ENCODE measurements at regions not wholly inside any gene's neighbourhood (a gene's known extent, or its start where the extent isn't known, plus 50 kb on each side); places are given as distances from the start of the nearest gene placed in this dataset.

DNA sequence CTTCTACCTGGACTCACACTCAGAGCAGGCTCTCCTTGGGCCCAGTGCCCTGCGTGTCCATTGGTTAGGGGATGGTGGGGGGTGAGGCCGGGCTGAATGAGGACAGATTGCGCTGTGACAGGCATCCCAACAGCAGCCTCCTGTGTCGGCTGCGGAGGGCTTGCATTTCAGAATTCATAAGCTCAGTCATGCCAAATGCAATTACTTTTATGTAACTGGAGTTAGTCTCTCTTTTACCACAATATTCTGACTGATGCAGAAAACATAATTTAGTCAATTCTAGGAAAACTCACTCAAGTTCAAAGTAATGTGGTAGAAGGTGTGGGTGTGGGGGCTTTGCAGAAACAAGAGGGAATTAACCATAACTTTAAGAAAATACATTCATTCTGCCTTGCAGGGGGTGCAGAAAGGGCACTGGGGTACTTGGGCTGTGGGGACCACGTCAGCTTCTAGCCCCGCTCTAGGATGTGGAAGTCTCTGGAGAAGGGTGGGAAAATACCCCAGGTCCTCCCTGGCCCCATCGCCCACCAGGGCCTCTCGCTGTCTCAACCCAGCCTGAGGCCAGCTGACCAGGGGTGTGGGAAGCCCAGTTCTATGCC lies 257.7 kb downstream of the ADGRD1 start:
- TF ChIP-seq GATA3 (IDR thresholded peaks at IDR 0.05; ENCODE audit: low read depth, low read length): no peak
- TF ChIP-seq GATA2 (IDR thresholded peaks at IDR 0.05; ENCODE audit: low read depth, low read length): no peak

DNA sequence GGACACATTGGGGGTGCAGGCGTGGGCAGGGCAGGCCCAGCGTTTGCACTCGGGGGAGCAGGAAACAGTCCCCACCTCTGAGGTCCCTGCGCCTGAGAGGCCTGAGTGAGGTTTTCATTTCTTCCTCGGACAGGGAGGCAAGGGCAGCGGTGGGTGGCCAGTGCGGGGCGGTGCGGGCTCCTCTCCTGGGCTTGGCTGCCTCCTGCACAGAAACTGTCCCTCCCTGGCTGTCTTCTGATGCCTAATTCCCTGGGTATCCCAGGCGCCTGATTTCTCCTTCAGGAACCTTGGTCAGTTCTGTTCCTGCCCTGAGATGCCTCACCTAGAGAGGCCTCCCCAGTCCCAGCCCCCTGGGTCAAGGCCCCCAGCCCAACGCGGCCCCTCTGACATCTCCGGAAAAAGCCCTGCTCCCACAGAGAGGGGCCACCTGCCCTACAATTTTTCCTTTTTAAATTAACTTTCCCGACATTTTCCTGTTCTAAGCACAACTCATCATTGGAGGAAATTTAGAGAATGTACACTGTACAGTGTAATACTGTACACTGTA lies 260.3 kb downstream of the ADGRD1 start:
- TF ChIP-seq GATA3 (IDR thresholded peaks at IDR 0.05; ENCODE audit: low read depth, low read length): no peak
- no peak for TF ChIP-seq GATA2 (IDR thresholded peaks at IDR 0.05; ENCODE audit: low read depth, low read length)

DNA sequence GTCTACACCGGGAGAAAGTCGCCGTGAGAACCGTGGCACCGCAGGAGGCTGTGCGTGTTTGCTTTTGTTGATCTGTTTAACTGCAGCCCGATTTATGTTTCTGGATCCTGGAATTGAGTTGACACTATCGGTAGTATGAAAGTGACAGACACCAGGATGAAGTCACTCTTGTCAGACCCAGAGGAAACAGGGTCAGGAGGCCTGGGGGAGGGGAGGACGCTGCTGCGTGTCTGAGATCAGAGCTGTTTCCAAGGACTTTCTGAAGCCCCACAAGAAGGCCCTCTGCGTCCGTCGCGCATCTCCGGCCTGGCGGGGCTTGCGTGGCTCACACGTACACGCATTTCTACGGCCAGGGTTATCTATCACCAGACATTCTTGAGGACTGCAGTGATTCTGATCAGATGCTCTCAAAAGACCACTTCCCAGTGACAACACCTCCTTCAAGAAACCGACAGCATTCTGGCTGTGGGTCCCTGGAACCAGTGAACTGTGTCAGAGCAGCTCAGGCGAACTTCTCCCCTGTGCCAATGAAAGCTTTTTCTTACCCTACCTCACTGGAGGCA lies 263.4 kb downstream of the ADGRD1 start:
- no peak for TF ChIP-seq GATA2 (IDR thresholded peaks at IDR 0.05; ENCODE audit: low read depth, low read length)

DNA sequence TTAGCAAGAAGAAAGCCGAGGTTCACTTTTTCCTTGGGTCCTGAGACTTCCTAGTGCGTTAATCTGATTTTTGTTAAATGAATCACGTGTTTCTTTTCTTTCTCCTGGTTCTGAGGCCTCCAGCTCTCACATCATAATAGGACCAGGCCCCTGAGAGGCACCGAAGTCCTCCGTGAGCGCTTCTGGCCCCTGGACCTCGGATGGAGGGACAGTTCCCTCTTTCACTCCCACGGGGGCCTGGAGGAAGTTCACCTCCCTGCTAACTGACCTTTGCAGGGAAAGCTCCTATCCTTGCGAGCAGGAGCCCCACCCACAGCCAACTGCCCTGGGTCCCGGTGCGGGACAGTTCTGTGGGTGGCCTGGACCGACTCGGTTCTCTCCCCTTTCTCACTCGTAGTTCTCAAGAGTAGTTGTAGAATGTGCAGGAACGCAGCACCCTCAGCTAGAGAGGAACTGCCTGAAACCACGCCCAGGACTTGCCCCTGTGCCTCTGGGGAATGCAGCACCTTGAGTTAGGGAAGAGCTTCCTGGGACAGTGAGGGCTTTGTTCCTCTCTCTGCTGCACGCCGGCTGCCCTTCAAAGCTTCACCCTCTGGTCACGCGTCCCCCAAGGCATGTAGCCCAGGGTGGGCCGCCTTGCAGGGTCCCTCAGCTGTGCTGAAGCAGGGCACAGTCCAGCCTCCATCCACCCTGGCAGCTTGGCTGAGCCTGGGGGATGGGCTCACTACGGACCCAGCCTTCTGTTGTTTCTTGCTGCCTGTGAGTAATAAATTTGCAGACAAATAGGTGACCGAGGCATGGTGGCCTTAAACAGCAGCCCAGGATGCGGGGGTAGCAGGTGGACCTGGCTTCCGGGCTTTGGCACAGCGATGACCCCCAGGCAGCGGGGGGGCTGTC lies 264.6 kb downstream of the ADGRD1 start:
- no peak for TF ChIP-seq GATA3 (IDR thresholded peaks at IDR 0.05; ENCODE audit: low read depth, low read length)
- TF ChIP-seq GATA2 (IDR thresholded peaks at IDR 0.05; ENCODE audit: low read depth, low read length): no peak

DNA sequence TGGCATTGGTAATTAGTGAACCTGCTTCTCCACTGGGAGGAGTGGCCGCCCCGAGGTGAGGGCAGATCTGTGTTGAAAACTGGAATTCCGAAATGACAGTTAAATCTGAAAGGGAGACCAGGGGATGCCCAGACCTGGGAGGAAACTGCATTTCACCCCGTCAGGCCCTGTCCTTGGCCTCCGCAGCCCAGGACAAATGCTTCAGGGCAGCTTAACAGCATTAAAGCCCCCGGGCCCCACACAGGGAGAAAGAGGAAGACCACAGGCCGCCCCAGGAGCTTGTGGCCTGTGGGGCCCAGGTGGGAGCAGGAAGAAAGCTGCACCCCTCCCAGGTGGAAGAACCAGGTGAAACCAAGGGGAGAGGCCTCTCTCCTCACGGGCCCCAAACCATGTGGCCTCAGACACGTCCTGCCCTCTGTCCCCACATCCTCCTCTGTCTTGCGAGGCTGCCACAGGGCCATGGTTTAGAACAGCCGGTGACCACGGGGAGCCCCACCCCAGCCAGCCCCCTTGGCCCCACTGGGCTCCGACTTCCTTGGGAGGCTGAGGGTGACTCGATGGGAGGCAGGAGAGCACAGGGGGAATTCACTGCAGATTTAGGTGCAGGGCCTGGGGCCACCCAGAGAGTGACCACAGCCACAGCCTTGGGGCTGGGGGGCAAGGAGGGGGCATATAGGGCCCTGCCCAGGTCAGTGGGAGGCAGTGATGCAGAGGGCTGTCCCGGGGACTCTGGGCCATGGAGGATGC lies 265.4 kb downstream of the ADGRD1 start:
- TF ChIP-seq GATA2 (IDR thresholded peaks at IDR 0.05; ENCODE audit: low read depth, low read length) (no peak), GATA3 (IDR thresholded peaks at IDR 0.05; ENCODE audit: low read depth, low read length) (no peak)

DNA sequence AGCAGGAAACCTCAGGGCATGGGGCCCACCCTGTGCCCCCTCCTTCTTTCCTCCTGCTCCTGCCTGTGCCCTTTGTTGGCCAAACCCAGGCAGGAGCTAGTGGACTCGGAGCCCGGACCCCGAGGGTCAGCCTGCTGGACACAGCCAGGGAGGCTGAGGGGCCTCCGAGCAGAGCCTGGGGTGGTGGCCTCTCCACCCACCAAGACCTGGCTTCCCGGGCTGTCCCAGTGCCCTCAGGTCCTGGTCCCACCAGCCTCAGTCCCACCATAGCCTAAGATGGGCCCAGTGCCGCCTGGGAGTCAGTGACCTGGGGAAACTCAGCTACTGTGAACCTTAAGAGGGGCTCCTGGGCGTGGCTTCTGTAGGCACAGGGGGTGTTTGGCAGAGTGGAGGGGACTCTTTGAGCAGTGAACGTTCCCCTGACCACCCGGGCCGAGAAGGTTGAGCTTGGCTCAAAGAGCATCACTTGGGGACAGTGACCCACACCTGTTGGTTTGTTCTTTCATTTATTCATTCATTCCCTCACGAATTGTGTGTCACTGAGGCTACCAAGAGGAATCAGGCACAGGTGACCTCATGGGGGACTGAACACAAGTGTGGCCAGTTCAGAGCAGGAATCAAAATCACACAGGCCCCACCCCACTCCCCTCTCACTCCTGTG lies 266.1 kb downstream of the ADGRD1 start:
- TF ChIP-seq GATA2 (IDR thresholded peaks at IDR 0.05; ENCODE audit: low read depth, low read length) (no peak), GATA3 (IDR thresholded peaks at IDR 0.05; ENCODE audit: low read depth, low read length) (no peak)

DNA sequence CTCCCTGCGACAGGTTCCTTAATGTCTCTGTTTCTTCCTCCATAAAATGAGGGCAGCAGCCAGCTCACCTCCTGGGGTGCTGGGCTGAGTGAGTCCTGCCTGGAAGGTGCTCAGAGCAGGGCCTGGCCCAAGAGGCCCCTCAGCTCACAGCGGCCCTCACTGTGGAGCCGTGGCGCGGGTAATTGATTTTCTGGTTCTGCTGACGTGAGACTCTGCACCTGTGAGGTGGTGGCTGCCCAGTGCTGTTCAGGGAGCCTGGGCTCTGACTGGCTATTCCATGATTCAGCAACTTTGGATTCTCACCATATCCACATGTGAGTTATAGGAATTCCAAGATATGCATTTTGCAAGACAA lies 266.6 kb downstream of the ADGRD1 start:
- TF ChIP-seq GATA2 (IDR thresholded peaks at IDR 0.05; ENCODE audit: low read depth, low read length) (no peak), GATA3 (IDR thresholded peaks at IDR 0.05; ENCODE audit: low read depth, low read length) (no peak)

DNA sequence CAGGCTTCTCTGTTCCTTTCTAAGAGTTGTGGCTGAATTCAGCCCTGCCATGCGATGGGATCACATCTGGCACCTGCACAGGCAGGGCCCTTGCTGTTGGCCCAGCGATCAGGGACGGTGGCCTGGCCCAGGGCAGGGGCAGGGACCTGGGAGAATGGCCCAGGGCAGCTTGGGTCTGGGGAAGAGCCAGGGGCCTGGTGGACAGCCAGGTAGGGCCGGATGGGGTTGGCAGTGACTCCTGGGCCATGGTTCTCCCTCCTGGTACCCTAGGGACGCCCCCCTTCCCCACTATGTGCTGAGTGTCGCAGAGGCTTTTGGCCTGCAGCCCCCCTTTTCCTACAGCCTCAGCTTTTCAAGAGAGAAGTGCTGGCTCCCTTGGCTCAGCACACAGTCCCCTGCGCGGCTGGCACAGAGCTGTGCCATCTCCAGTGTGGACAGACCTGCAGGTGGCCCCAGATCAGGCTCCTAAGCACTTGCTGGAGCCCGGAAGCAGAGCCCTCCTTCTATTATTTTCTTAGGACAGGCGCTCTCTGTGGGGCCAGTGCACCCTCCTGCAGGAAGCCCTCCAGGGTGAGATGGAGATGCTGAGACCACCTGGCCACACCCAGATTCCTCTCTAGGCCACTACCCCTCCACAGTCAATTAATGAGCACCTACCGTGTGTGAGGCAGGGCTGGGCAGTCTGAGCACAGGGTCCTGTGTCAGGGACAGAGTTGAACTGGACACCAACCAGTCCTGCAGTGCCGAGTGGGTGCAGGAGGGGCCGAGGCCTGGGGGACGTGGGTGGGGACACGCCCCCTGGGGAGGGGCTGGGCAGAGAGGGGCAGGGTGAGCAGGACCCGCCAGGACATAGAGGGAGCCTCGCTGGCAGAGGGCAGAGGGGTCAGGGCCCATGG lies 267.6 kb downstream of the ADGRD1 start:
- TF ChIP-seq GATA2 (IDR thresholded peaks at IDR 0.05; ENCODE audit: low read depth, low read length) (no peak), GATA3 (IDR thresholded peaks at IDR 0.05; ENCODE audit: low read depth, low read length) (no peak)

DNA sequence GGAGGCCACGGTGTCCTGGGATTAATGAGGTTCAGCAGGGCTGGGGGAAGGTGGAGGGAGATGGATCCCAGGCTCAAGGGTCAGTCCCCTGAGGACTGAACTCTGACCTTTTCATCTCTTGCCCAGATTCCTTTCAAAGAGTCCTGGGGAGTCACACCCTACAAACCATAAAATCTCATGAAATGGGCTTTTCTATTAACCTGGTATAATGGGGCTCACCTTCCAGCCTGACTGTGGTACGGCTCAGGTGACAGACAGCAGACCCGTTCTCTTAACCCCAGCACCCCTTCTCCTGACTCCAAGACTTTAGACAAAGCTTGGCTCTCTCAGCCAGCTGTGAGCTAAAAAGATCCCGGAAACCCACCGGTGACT lies 268.2 kb downstream of the ADGRD1 start:
- TF ChIP-seq GATA3 (IDR thresholded peaks at IDR 0.05; ENCODE audit: low read depth, low read length) (no peak), GATA2 (IDR thresholded peaks at IDR 0.05; ENCODE audit: low read depth, low read length) (no peak)

DNA sequence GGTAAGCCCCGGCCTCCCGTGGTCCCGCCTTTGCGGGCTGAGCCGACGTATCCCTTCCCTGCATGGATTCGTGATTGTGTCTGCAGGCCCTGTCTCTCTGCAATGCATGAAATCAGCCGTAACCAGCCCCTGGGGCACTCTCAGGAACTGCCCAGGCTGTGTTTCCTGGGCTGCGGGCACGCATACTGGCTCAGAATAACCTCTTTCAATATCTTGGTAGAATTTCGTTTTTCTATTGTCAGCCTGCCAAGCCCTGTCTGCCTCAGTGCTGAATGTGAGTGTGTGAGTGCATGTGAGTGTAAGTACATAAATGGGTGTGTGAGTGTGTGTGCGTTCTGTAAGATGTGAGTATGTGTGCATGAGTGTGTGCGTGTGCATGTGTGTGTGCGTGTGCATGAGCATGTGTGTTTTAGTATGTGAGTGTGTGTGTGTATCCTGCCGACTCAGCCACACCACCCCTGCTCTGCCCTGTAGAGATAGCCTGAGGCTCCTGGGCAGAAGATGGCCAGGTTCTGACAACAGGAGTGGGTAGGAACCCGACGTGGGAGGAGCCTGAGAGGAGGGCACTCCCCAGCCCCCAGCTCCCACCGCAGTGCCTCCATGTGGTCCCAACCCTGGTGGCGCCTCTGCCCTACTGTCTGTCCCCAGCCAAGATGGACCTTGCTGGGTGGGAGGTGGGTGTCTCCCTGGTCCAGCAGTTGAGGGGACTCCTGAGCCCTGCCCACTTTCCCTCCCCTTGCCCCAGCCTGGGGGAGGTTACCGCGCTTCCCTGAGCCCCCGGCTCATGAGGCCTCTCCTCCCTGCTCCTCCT lies 268.8 kb downstream of the ADGRD1 start:
- TF ChIP-seq GATA2 (IDR thresholded peaks at IDR 0.05; ENCODE audit: low read depth, low read length) (no peak), GATA3 (IDR thresholded peaks at IDR 0.05; ENCODE audit: low read depth, low read length) (no peak)

DNA sequence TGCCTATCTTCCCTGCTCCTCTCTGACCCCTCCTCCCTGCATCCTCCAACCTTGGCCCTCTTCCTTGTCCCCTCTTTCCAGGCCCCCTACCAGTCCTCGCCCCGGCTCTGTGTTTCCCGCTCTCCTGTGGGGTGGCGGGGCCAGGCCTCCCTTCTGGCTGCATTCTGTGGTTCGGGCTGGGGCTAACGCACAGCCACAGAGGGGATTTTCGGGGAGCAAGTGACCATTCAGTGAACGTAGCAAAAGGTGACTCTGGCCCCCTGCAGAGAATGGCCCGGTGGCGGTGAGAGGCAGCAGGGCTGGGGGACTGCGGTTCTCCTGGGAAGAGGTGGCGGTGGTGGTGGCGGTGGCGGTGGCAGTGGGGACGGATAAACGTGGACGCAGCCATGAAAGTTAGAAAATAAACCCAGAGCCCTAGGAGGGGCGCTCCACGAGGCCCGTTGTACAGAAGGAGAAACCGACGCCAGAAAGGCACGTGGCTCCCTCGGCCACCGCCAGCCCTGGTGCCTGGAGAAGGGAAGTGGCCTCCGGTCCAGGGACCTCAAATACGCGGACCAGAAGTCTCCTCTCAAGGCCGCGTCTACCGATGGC lies 269.6 kb downstream of the ADGRD1 start:
- TF ChIP-seq GATA2 (IDR thresholded peaks at IDR 0.05; ENCODE audit: low read depth, low read length): no peak
- no peak for TF ChIP-seq GATA3 (IDR thresholded peaks at IDR 0.05; ENCODE audit: low read depth, low read length)

DNA sequence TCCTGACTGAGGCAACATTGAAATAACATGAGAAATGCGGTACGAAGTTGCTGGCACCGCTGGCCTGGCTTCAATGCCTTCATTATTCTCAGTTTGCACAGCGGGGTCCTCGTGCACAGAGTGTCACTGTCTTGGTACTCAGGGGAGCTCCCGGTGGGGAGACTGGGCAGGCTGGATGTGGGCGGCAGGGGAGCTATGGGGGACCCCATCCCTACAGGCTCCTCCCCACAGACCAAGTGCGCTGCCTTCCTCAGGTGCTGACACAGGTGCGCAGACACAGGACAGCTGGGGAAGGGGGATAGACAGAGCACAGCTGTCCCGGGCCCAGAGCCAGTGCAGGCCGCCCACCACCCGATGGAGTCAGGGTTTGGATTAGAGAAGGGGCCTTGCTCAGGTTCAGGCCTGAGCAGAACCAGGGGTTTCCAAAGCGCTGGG lies 270.1 kb downstream of the ADGRD1 start:
- no peak for TF ChIP-seq GATA2 (IDR thresholded peaks at IDR 0.05; ENCODE audit: low read depth, low read length)
- no peak for TF ChIP-seq GATA3 (IDR thresholded peaks at IDR 0.05; ENCODE audit: low read depth, low read length)
